ENCODE measurements at regions not wholly inside any gene's neighbourhood (a gene's known extent, or its start where the extent isn't known, plus 50 kb on each side); places are given as distances from the start of the nearest gene placed in this dataset.
"Not testable (repeated sequence)": the region's sequence is repeated elsewhere in the genome, so short reads cannot be mapped to it uniquely, and the experiment has no call there.

GRCh38 chr17:54626146-54626703 is 274.4 kb upstream of the TOM1L1 start:
- DNase-seq (ENCODE audit: low read depth in 2 of 2): no peak
- no peak for TF ChIP-seq CTCF (IDR thresholded peaks at IDR 0.05; ENCODE audit: low read depth, low read length)
- no peak overlapping the region for H3K4me3 ChIP-seq (replicated peaks in 1 of 2; ENCODE audit: low read depth in 2 of 2, low read length in 2 of 2)

- DNase-seq (ENCODE audit: low read depth in 2 of 2): not testable (repeated sequence)
Observed at GRCh38 chr17:54639426-54639825, 261.2 kb upstream of the TOM1L1 start.

GRCh38 chr17:54662978-54663876 is 237.4 kb upstream of the TOM1L1 start:
- DNase-seq (ENCODE audit: low read depth in 2 of 2): no peak
- TF ChIP-seq CTCF (IDR thresholded peaks at IDR 0.05; ENCODE audit: low read depth, low read length): no peak

More at GRCh38 chr17:54639426-54639825, 261.2 kb upstream of the TOM1L1 start:
- not testable (repeated sequence) for H3K4me3 ChIP-seq (replicated peaks in 1 of 2; ENCODE audit: low read depth in 2 of 2, low read length in 2 of 2)

GRCh38 chr17:54666559-54666958 is 234.1 kb upstream of the TOM1L1 start:
- TF ChIP-seq CTCF (IDR thresholded peaks at IDR 0.05; ENCODE audit: low read depth, low read length): no peak
- DNase-seq (ENCODE audit: low read depth in 2 of 2): no peak

More at GRCh38 chr17:54662978-54663876, 237.4 kb upstream of the TOM1L1 start:
- H3K4me3 ChIP-seq (replicated peaks in 1 of 2; ENCODE audit: low read depth in 2 of 2, low read length in 2 of 2): no peak overlapping the region

GRCh38 chr17:54678158-54678557 is 222.5 kb upstream of the TOM1L1 start:
- no peak overlapping the region for H3K4me3 ChIP-seq (replicated peaks in 1 of 2; ENCODE audit: low read depth in 2 of 2, low read length in 2 of 2)
- TF ChIP-seq CTCF (IDR thresholded peaks at IDR 0.05; ENCODE audit: low read depth, low read length): no peak
- DNase-seq (ENCODE audit: low read depth in 2 of 2): no peak

More at GRCh38 chr17:54666559-54666958, 234.1 kb upstream of the TOM1L1 start:
- H3K4me3 ChIP-seq (replicated peaks in 1 of 2; ENCODE audit: low read depth in 2 of 2, low read length in 2 of 2): no peak overlapping the region

- DNase-seq (ENCODE audit: low read depth in 2 of 2): no peak
- no peak overlapping the region for H3K4me3 ChIP-seq (replicated peaks in 1 of 2; ENCODE audit: low read depth in 2 of 2, low read length in 2 of 2)
- TF ChIP-seq CTCF (IDR thresholded peaks at IDR 0.05; ENCODE audit: low read depth, low read length): no peak
Observed at GRCh38 chr17:54680410-54680809, 220.2 kb upstream of the TOM1L1 start.

GRCh38 chr17:54694287-54694887 is 206.3 kb upstream of the TOM1L1 start:
- no peak for TF ChIP-seq CTCF (IDR thresholded peaks at IDR 0.05; ENCODE audit: low read depth, low read length)

GRCh38 chr17:54712798-54713197 is 187.9 kb upstream of the TOM1L1 start:
- DNase-seq (ENCODE audit: low read depth in 2 of 2): not testable (repeated sequence)

More at GRCh38 chr17:54694287-54694887, 206.3 kb upstream of the TOM1L1 start:
- DNase-seq (ENCODE audit: low read depth in 2 of 2): no peak
- H3K4me3 ChIP-seq (replicated peaks in 1 of 2; ENCODE audit: low read depth in 2 of 2, low read length in 2 of 2): no peak overlapping the region

More at GRCh38 chr17:54712798-54713197, 187.9 kb upstream of the TOM1L1 start:
- H3K4me3 ChIP-seq (replicated peaks in 1 of 2; ENCODE audit: low read depth in 2 of 2, low read length in 2 of 2): not testable (repeated sequence)
